OCI-LY1 (cell line): ENCODE measurements at regions not wholly inside any gene's neighbourhood (a gene's known extent, or its start where the extent isn't known, plus 50 kb on each side); places are given as distances from the start of the nearest gene placed in this dataset.

Experiments
- H2AFZ ChIP-seq: fragments of 200-600 bp; sonication (generic), shearing (Covaris generic); 2 replicates; pipeline ENCODE4 v1.6.0; 2014; ENCODE audit warnings: antibody characterized with exemption, mild to moderate bottlenecking, low read length
- H3F3A ChIP-seq: fragments of 200-600 bp; sonication (generic), shearing (Covaris generic); 2 replicates; pipeline ENCODE4 v1.6.0; 2014; ENCODE audit warnings: mild to moderate bottlenecking, antibody characterized with exemption, low read length, moderate library complexity; ENCODE audit not compliant: insufficient read depth
- H3K27ac ChIP-seq: fragments of 200-600 bp; sonication (generic); 2 replicates; pipeline ENCODE4 v1.5.1; 2014; ENCODE audit warnings: low read length, mixed run types, mild to moderate bottlenecking, low read depth; ENCODE audit not compliant: poor library complexity, severe bottlenecking
- H3K27me3 ChIP-seq: fragments of 200-600 bp; sonication (generic); 2 replicates; pipeline ENCODE4 v1.6.0; 2014; ENCODE audit warnings: antibody characterized with exemption, mild to moderate bottlenecking, low read length, moderate library complexity; ENCODE audit not compliant: insufficient read depth
- H3K36me3 ChIP-seq: fragments of 200-600 bp; sonication (generic); 2 replicates; pipeline ENCODE4 v1.6.1; 2014; ENCODE audit warnings: mild to moderate bottlenecking, antibody characterized with exemption, low read length, moderate library complexity, mixed read lengths; ENCODE audit not compliant: insufficient read depth
- H3K4me1 ChIP-seq: fragments of 200-600 bp; sonication (generic); 2 replicates; pipeline ENCODE4 v1.5.1; 2014; ENCODE audit warnings: mild to moderate bottlenecking, low read length, moderate library complexity; ENCODE audit not compliant: insufficient read depth, severe bottlenecking
- H3K4me2 ChIP-seq: fragments of 200-600 bp; sonication (generic), shearing (Covaris generic); 2 replicates; pipeline ENCODE4 v1.6.1; 2014; ENCODE audit warnings: low read length
- H3K4me3 ChIP-seq: fragments of 200-600 bp; sonication (generic); 2 replicates; pipeline ENCODE4 v1.5.1; 2014; ENCODE audit warnings: low read length, low read depth, mild to moderate bottlenecking, mixed read lengths; ENCODE audit not compliant: poor library complexity, severe bottlenecking
- H3K79me2 ChIP-seq: fragments of 200-600 bp; shearing (Covaris generic); 2 replicates; pipeline ENCODE4 v1.6.1; 2016; ENCODE audit warnings: mixed run types, low read length, mixed read lengths; ENCODE audit not compliant: insufficient read depth
- H3K9ac ChIP-seq: fragments of 200-600 bp; sonication (generic), shearing (Covaris generic); 2 replicates; pipeline ENCODE4 v1.6.1; 2014; ENCODE audit warnings: mild to moderate bottlenecking, low read length, mixed read lengths
- H3K9me2 ChIP-seq: fragments of 200-600 bp; sonication (generic), shearing (Covaris generic); 2 replicates; pipeline ENCODE4 v1.6.1; 2014; ENCODE audit warnings: low read depth, mild to moderate bottlenecking, low read length, mixed read lengths
- H3K9me3 ChIP-seq: fragments of 200-600 bp; shearing (Covaris generic); 2 replicates; pipeline ENCODE4 v1.6.1; 2014; ENCODE audit warnings: low read length, mixed read lengths
- H4K20me1 ChIP-seq: fragments of 200-600 bp; sonication (generic), shearing (Covaris generic); 2 replicates; pipeline ENCODE4 v1.6.0; 2016; ENCODE audit warnings: mild to moderate bottlenecking, low read length; ENCODE audit not compliant: insufficient read depth
- EZH2 ChIP-seq: fragments of 200-600 bp; sonication (generic), shearing (Covaris generic); IDR thresholded peaks from 2 replicates; pipeline ENCODE4 v1.8.0; 2017; ENCODE audit warnings: borderline replicate concordance, mixed run types, mild to moderate bottlenecking, antibody characterized with exemption, low read length, moderate library complexity, mixed read lengths
- TF ChIP-seq, protein P1 (sequence below): fragments of 200-600 bp; sonication (generic), shearing (Covaris generic); IDR thresholded peaks from 2 replicates; pipeline ENCODE4 v1.5.1; 2017; ENCODE audit warnings: mild to moderate bottlenecking, antibody characterized with exemption, low read length, moderate library complexity, mixed read lengths

DNA sequence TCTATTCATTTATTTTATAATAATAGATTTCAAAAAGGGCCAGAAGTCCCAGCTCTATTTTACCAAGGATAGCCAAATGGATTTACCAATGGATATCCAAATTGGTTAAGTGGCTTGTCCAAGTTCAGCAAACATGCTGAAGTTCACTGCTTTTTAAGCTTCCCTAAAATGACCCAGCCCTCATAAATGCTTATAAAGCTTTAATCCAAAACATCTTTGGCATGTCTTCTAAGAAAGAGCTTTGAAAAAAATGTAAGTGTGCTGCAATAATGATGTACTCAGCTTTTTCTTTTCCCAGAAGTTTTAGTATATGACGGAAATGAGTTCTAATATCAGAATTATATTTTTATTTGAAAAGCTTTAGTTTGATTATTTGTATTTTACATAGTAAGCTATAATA is 451.5 kb upstream of the ADAMTS5 start:
- H3K27ac ChIP-seq, result no peak overlapping the region
- no peak overlapping the region for H2AFZ ChIP-seq
- no peaks in the 10 kb centered on the region for H3K79me2 ChIP-seq
- no peak overlapping the region for H3K4me3 ChIP-seq
- no peaks in the 10 kb centered on the region for H3F3A ChIP-seq
- no peaks in the 10 kb centered on the region for H3K36me3 ChIP-seq
- H3K9me2 ChIP-seq, result no peaks in the 10 kb centered on the region
- no peaks in the 10 kb centered on the region for H3K4me1 ChIP-seq
- H3K9me3 ChIP-seq, result no peaks in the 10 kb centered on the region
- H3K27me3 ChIP-seq, result no peaks in the 10 kb centered on the region
- TF ChIP-seq EZH2, result no peak
- TF ChIP-seq, protein P1, sequence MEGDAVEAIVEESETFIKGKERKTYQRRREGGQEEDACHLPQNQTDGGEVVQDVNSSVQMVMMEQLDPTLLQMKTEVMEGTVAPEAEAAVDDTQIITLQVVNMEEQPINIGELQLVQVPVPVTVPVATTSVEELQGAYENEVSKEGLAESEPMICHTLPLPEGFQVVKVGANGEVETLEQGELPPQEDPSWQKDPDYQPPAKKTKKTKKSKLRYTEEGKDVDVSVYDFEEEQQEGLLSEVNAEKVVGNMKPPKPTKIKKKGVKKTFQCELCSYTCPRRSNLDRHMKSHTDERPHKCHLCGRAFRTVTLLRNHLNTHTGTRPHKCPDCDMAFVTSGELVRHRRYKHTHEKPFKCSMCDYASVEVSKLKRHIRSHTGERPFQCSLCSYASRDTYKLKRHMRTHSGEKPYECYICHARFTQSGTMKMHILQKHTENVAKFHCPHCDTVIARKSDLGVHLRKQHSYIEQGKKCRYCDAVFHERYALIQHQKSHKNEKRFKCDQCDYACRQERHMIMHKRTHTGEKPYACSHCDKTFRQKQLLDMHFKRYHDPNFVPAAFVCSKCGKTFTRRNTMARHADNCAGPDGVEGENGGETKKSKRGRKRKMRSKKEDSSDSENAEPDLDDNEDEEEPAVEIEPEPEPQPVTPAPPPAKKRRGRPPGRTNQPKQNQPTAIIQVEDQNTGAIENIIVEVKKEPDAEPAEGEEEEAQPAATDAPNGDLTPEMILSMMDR, result no peak
- no peaks in the 10 kb centered on the region for H4K20me1 ChIP-seq
- H3K4me2 ChIP-seq, result no peak overlapping the region
- H3K9ac ChIP-seq, result no peak overlapping the region

DNA sequence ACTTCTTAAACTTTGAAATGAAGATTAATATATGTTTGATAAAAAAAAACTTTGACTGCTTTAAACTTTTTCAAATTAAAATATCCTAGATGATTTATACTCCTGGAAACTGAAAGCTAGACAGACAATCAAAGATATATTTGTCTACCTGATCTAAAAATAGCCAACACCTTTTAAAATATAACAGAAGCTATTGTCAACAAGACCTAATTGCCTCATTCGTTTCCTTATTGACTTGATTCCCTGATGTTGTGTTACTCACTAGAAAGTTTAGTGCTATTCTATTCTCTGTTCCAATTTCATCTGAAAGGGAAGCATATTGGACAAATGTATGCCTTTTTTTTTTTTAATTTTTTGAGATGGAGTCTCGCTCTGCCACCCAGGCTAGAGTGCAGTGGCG is 445.6 kb upstream of the ADAMTS5 start:
- Histone ChIP-seq H3K4me2 (no peak overlapping the region), H2AFZ (no peak overlapping the region), H3K27me3 (no peaks in the 10 kb centered on the region), H4K20me1 (no peaks in the 10 kb centered on the region), H3K36me3 (no peaks in the 10 kb centered on the region), H3F3A (no peaks in the 10 kb centered on the region), H3K79me2 (no peaks in the 10 kb centered on the region), H3K9ac (no peak overlapping the region), H3K9me2 (no peaks in the 10 kb centered on the region), H3K9me3 (no peaks in the 10 kb centered on the region), H3K27ac (no peak overlapping the region), H3K4me1 (no peaks in the 10 kb centered on the region), H3K4me3 (no peak overlapping the region)
- TF ChIP-seq EZH2, result no peak
- TF ChIP-seq, protein P1, result no peak

DNA sequence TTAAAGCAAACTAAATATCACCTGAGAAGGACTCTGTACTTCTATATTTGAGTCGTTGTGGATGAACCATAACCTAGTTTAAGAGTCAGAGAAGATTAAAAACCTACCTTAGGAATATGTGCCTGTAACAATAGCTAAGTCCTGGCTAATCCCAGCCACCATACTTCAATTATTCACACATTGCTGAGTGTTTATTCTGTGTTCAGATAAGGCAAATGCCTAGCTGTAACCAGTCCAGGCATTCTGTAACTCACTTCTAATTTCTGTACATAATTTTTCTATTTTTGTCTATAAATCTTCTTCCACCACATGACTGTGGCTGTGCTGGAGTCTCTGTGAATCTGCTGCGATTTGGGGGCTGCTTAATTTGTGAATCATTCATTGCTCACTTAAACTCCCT is 441.9 kb upstream of the ADAMTS5 start:
- Histone ChIP-seq H3K4me2 (no peak overlapping the region), H2AFZ (no peak overlapping the region)

More for the DNA sequence above, 441.9 kb upstream of the ADAMTS5 start:
- no peaks in the 10 kb centered on the region for H3K27me3 ChIP-seq
- no peak overlapping the region for H3K27ac ChIP-seq
- no peaks in the 10 kb centered on the region for H3K4me1 ChIP-seq
- no peaks in the 10 kb centered on the region for H3K9me3 ChIP-seq
- H3K79me2 ChIP-seq, result no peaks in the 10 kb centered on the region
- H4K20me1 ChIP-seq, result no peaks in the 10 kb centered on the region
- no peaks in the 10 kb centered on the region for H3K36me3 ChIP-seq
- no peaks in the 10 kb centered on the region for H3K9me2 ChIP-seq
- TF ChIP-seq, protein P1, result no peak
- no peak for TF ChIP-seq EZH2
- H3K4me3 ChIP-seq, result no peak overlapping the region
- H3K9ac ChIP-seq, result no peak overlapping the region
- H3F3A ChIP-seq, result no peaks in the 10 kb centered on the region
